Spleen (tissue), 11 donors: ENCODE measurements at regions not wholly inside any gene's neighbourhood (a gene's known extent, or its start where the extent isn't known, plus 50 kb on each side); places are given as distances from the start of the nearest gene placed in this dataset.

Experiments used
- DNase-seq: peaks from one replicate; pipeline ENCODE4 v3.0.0-alpha.2; 2020
- H3K27ac ChIP-seq, 8 donors: fragments of 200-600 bp; sonication (generic) in 7 of 8; 1 replicate in 4 of 8; 2 replicates in 4 of 8; pipeline versions ENCODE4 v1.5.0 to v1.8.0; 2016 to 2021; ENCODE audit warnings: inconsistent platforms in 4 of 8, mild to moderate bottlenecking in 4 of 8, moderate library complexity in 1 of 8
- H3K27me3 ChIP-seq, 7 donors: fragments of 200-600 bp; sonication (generic) in 6 of 7; replicated peaks in 1 of 7; 1 replicate in 4 of 7; 2 replicates in 3 of 7; pipeline versions ENCODE4 v1.5.0 to v1.8.0; 2016 to 2021; ENCODE audit warnings: inconsistent platforms in 3 of 7, mild to moderate bottlenecking in 1 of 7
- H3K36me3 ChIP-seq, 6 donors: fragments of 200-600 bp; sonication (generic) in 5 of 6; 1 replicate in 4 of 6; 2 replicates in 2 of 6; pipeline versions ENCODE4 v1.5.0 to v1.8.0; 2016 to 2021; ENCODE audit warnings: inconsistent platforms in 2 of 6
- H3K4me1 ChIP-seq, 6 donors: fragments of 200-600 bp; sonication (generic) in 5 of 6; 1 replicate in 3 of 6; 2 replicates in 3 of 6; pipeline versions ENCODE4 v1.5.0 to v1.8.0; 2016 to 2021; ENCODE audit warnings: inconsistent platforms in 3 of 6
- H3K4me3 ChIP-seq, 8 donors: fragments of 200-600 bp; sonication (generic) in 7 of 8; 1 replicate in 4 of 8; 2 replicates in 4 of 8; pipeline versions ENCODE4 v1.5.0 to v1.8.0; 2016 to 2021; ENCODE audit warnings: inconsistent platforms in 4 of 8, mild to moderate bottlenecking in 4 of 8, moderate library complexity in 2 of 8
- H3K9me3 ChIP-seq, 8 donors: fragments of 200-600 bp; sonication (generic) in 7 of 8; 1 replicate in 4 of 8; 2 replicates in 4 of 8; pipeline versions ENCODE4 v1.5.0 to v1.8.0; 2016 to 2021; ENCODE audit warnings: inconsistent platforms in 4 of 8
- CTCF ChIP-seq, 11 experiments: fragments of 200-600 bp in 7 of 11; fragments of 450-650 bp in 4 of 11; sonication (generic) in 4 of 11; IDR thresholded peaks in 8 of 11; conservative IDR thresholded peaks in 3 of 11; 1 replicate in 7 of 11; 2 replicates in 4 of 11; pipeline versions ENCODE4 v1.4.0 to v1.8.0; 2016 to 2021; ENCODE audit warnings: antibody characterized with exemption in 11 of 11, inconsistent platforms in 4 of 11, mild to moderate bottlenecking in 1 of 11
- POLR2A ChIP-seq, 3 donors: fragments of 450-650 bp; IDR thresholded peaks; one replicate each; pipeline ENCODE4 v1.5.1; 2017; ENCODE audit warnings: antibody characterized with exemption in 3 of 3, mild to moderate bottlenecking in 1 of 3
- POLR2AphosphoS5 ChIP-seq, 3 donors: sonication (generic); formaldehyde crosslinking; IDR thresholded peaks; one replicate each; pipeline ENCODE4 v1.5.1; 2017; ENCODE audit warnings: antibody characterized with exemption in 3 of 3
- WGBS, 5 donors: extraction: QIAGEN DNeasy Blood & Tissue Kit in 3 of 5; methylation state at CpG; one replicate each; pipeline versions ENCODE4 v1.1.5 to v1.1.7; 2013 to 2018; 5-methylcytosine and 5-hydroxymethylcytosine counted together
- intact Hi-C: fragments of 100-400 bp; cut with DNase I; formaldehyde crosslinking; loops from one replicate; pipeline ENCODE4 v1.15.0; 2023; ENCODE audit warnings: low total_unique reads
- donor health status: healthy with polysubstance abuse.
- donor health status: DM: no; HTN: no; CAD: no; lungs with moderate emphysema.
- donor health status: DM: no; HTN: no; CAD: no.
- donor health status: Bipolar disorder and iron deficiency.
- donor health status: healthy.
- donor health status: DM: no; HTN: no; CAD: no.
- donor health status: DM: yes; HTN: yes; CAD: no.

DNA sequence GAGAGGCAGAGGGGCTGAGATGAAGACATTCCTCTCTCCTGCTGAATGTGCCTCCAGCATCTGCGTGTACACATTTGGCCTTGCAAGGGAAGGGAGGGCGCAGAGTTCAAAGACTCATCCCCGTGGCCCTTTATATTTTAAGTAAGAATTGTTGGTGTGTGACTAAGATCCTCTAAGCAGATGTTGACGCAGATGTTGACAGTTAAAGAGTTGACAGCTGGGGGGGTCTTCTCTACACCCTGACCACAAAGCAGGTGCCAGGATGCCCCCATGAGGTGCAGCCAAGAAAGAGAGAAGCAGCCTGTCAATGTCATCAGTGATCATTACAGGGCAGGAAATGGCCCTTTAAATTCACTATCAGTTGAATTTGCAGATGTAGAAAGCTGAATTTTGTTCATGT is 262.9 kb downstream of the IRX1 start:
- no peak for DNase-seq
- no peaks in the 10 kb centered on the region for H3K36me3 ChIP-seq
- no peak for TF ChIP-seq POLR2AphosphoS5 (IDR thresholded peaks at IDR 0.05)
- no peak for TF ChIP-seq POLR2A (IDR thresholded peaks at IDR 0.05)
- TF ChIP-seq CTCF (IDR thresholded peaks at IDR 0.05 in 8 of 11, conservative IDR thresholded peaks at IDR 0.05 in 3 of 11), result no peak
- intact Hi-C loops, result no loop called here
- H3K27ac ChIP-seq, result no peak overlapping the region
- H3K4me3 ChIP-seq, result no peak overlapping the region
- H3K27me3 ChIP-seq, result no peaks in the 10 kb centered on the region
- 4 to 13% (median 12%) methylated on average over 4 of the region's 4 CpGs for WGBS, 5 donors
- H3K9me3 ChIP-seq, result peaks cover 0 to 11% (median 0%) of the 10 kb centered on the region in 8 donors
- H3K4me1 ChIP-seq, result no peaks in the 10 kb centered on the region

- H3K27ac ChIP-seq, result peak overlapping the region in 1 of 8 donors; percentile 26
- no peaks in the 10 kb centered on the region for H3K4me1 ChIP-seq
- H3K4me3 ChIP-seq, result no peak overlapping the region
- intact Hi-C loops, result no loop called here
- no peaks in the 10 kb centered on the region for H3K36me3 ChIP-seq
- peaks cover 0 to 26% (median 1%) of the 10 kb centered on the region in 8 donors for H3K9me3 ChIP-seq
- 60 to 86% (median 77%) methylated on average over 4 of the region's 4 CpGs for WGBS, 5 donors
- no peaks in the 10 kb centered on the region for H3K27me3 ChIP-seq
- no peak for DNase-seq
- TF ChIP-seq POLR2AphosphoS5 (IDR thresholded peaks at IDR 0.05), result no peak
- TF ChIP-seq CTCF (IDR thresholded peaks at IDR 0.05 in 8 of 11, conservative IDR thresholded peaks at IDR 0.05 in 3 of 11), result no peak
- TF ChIP-seq POLR2A (IDR thresholded peaks at IDR 0.05), result no peak
Measured at GRCh38 chr5:3862906-3863305, 267.3 kb downstream of the IRX1 start.

DNA sequence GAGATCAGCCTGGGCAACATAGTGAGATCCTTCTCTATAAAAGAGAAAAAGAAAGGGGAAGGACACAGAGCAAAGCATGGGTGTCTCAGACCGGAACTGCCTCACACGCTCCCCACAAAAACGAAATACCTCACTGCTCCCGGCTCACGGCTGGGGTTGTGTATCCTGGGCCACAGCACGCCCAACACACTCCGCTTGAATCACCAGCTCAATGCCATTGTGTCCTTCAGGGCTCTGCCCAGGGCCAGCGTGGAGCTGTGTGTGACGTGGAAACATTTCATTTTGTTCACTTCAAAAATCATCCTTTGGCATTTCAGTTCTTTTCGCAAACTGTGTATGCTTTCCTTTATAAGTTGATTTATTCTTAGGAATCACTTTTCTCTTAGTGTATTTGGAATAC is 279.5 kb downstream of the IRX1 start:
- Histone ChIP-seq H3K4me1 (no peaks in the 10 kb centered on the region), H3K4me3 (no peak overlapping the region), H3K9me3 (peaks cover 0 to 39% (median 11%) of the 10 kb centered on the region in 8 donors), H3K27me3 (no peaks in the 10 kb centered on the region), H3K27ac (no peak overlapping the region), H3K36me3 (no peaks in the 10 kb centered on the region)
- TF ChIP-seq POLR2AphosphoS5 (IDR thresholded peaks at IDR 0.05), result no peak
- TF ChIP-seq CTCF (IDR thresholded peaks at IDR 0.05 in 8 of 11, conservative IDR thresholded peaks at IDR 0.05 in 3 of 11), result no peak
- no peak for TF ChIP-seq POLR2A (IDR thresholded peaks at IDR 0.05)
- intact Hi-C loops, result no loop called here
- DNase-seq, result no peak
- WGBS, 5 donors, result 80 to 94% (median 83%) methylated on average over 10 of the region's 10 CpGs

DNA sequence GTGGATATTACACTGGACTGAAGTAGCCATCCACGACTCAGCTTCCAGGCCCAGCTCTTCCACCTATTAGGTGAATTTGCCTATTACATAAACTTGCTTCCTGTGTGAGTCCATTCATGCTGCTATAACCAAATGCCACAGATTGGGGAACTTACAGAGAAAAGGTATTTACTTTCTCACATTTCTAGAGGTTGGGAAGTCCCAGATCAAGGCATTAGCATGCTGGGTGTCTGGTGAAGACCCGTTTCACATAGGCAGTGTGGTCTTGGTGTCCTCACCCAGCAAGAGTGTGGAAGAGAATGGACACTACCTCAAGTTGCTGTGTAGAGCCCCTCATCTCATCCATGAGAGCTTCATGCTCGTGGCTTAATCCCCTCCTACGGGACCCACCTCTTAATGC is 282.6 kb downstream of the IRX1 start:
- no peaks in the 10 kb centered on the region for H3K36me3 ChIP-seq
- H3K4me3 ChIP-seq, result no peak overlapping the region
- intact Hi-C loops, result no loop called here
- H3K9me3 ChIP-seq, result peaks cover 0 to 20% (median 3%) of the 10 kb centered on the region in 8 donors
- TF ChIP-seq POLR2AphosphoS5 (IDR thresholded peaks at IDR 0.05) (no peak), CTCF (IDR thresholded peaks at IDR 0.05 in 8 of 11, conservative IDR thresholded peaks at IDR 0.05 in 3 of 11) (no peak), POLR2A (IDR thresholded peaks at IDR 0.05) (no peak)
- H3K27me3 ChIP-seq, result no peaks in the 10 kb centered on the region
- DNase-seq, result no peak
- 49 to 64% (median 58%) methylated on average over 4 of the region's 4 CpGs for WGBS, 5 donors
- no peaks in the 10 kb centered on the region for H3K4me1 ChIP-seq
- no peak overlapping the region for H3K27ac ChIP-seq
